HUES64 (cell line): ENCODE measurements at regions not wholly inside any gene's neighbourhood (a gene's known extent, or its start where the extent isn't known, plus 50 kb on each side); places are given as distances from the start of the nearest gene placed in this dataset.

Experiments
- H3K27ac ChIP-seq: 2 replicates; pipeline ENCODE4 v1.7.0; 2013; ENCODE audit warnings: low read depth, low read length, inconsistent platforms
- H3K27me3 ChIP-seq: 2 replicates; pipeline ENCODE4 v1.6.1; 2013; ENCODE audit warnings: mild to moderate bottlenecking, low read length; ENCODE audit not compliant: insufficient read depth
- H3K36me3 ChIP-seq: 2 replicates; pipeline ENCODE4 v1.6.1; 2013; ENCODE audit warnings: mild to moderate bottlenecking, low read length; ENCODE audit not compliant: insufficient read depth
- H3K4me1 ChIP-seq: 2 replicates; pipeline ENCODE4 v1.6.1; 2013; ENCODE audit warnings: mild to moderate bottlenecking, low read length, moderate library complexity; ENCODE audit not compliant: insufficient read depth
- H3K4me3 ChIP-seq: 2 replicates; pipeline ENCODE4 v1.5.1; 2013; ENCODE audit warnings: mild to moderate bottlenecking, low read length, moderate library complexity
- H3K9ac ChIP-seq: 2 replicates; pipeline ENCODE4 v1.6.1; 2013; ENCODE audit warnings: mild to moderate bottlenecking, low read depth, low read length
- H3K9me3 ChIP-seq: 2 replicates; pipeline ENCODE4 v1.6.1; 2013; ENCODE audit warnings: low read depth, low read length; ENCODE audit not compliant: insufficient read depth
- WGBS: fragments of 150-250, 120-280 bp; methylation state at CpG from one replicate; pipeline ENCODE4 v1.1.7; 2013; ENCODE audit warnings: missing lambda C conversion rate; 5-methylcytosine and 5-hydroxymethylcytosine counted together

DNA sequence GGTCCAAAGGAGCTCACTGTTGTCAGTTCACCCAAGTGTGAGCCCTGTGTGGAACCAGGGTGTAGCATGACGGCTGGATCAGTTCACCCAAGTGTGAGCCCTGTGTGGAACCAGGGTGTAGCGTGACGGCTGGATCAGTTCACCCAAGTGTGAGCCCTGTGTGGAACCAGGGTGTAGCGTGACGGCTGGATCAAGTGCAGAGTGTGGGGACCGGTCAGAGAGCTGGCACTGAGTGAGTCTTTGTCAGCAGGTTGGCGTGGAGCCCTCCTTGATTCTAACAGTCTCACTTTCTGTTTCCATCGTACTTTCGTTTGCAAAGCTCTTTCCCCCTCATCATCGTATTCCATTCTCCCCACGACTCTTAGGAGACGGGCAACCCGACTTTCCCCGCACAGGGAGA is 57.9 kb upstream of the DLG1 start:
- Histone ChIP-seq H3K9me3 (peaks cover 26% of the 10 kb centered on the region), H3K27ac (no peak overlapping the region), H3K4me1 (peaks cover 15% of the 10 kb centered on the region; the same call in 1 of the 2 replicates), H3K27me3 (no peaks in the 10 kb centered on the region), H3K36me3 (no peaks in the 10 kb centered on the region), H3K9ac (no peak overlapping the region), H3K4me3 (no peak overlapping the region)
- WGBS, result 95% methylated on average over 14 of the region's 14 CpGs

DNA sequence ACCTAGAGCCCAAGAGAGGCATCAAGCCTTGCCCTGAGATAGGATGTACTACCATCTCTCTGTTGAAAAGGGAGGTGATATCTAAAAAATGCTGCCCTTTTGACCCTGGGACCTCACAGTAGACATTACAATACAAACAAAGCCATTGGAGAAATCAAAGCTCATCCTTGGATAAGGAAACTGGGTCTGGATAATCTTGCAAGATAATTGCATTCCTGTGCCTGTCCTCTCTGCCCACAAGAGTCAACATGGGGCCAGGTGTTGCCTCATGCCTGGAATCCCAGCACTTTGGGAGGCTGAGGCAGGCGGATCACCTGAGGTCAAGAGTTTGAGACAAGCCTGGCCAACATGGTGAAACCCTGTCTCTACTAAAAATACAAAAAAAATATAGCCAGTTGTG is 57.3 kb upstream of the DLG1 start:
- Histone ChIP-seq H3K36me3 (no peaks in the 10 kb centered on the region), H3K9ac (no peak overlapping the region)
- 86% methylated on average over 1 of the region's 1 CpG for WGBS

DNA sequence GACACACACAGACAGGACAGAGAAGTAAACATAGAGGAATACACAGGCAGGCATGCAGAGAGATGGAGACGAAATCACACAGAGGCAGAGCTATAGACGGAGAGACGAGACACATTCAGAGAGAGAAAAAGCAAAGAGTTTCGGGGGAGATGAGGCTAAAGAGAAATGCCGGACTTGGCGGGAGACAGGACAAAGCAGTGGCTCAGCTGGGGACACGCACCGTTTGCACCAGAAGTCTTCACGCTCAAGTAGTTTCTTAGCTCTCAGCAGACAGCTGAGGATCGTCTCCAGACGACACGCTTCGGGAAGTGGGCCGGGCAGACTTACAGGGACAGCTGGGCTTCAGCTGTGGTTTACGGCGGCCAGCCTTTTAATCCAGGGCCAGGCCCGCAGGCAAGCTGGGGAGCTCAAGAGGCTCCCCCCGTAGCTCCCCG is 56.2 kb upstream of the DLG1 start:
- Histone ChIP-seq H3K27me3 (no peaks in the 10 kb centered on the region), H3K9ac (no peak overlapping the region; the same call in 1 of the 2 replicates), H3K36me3 (no peaks in the 10 kb centered on the region), H3K9me3 (peaks cover 9% of the 10 kb centered on the region), H3K4me3 (no peak overlapping the region), H3K27ac (no peak overlapping the region), H3K4me1 (peaks cover 18% of the 10 kb centered on the region; the same call in 1 of the 2 replicates)
- WGBS, result 74% methylated on average over 19 of the region's 19 CpGs

More for the DNA sequence above, 57.3 kb upstream of the DLG1 start:
- H3K27ac ChIP-seq, result no peak overlapping the region
- H3K4me1 ChIP-seq, result peaks cover 15% of the 10 kb centered on the region; the same call in 1 of the 2 replicates
- no peak overlapping the region for H3K4me3 ChIP-seq
- no peaks in the 10 kb centered on the region for H3K27me3 ChIP-seq
- peaks cover 21% of the 10 kb centered on the region for H3K9me3 ChIP-seq

DNA sequence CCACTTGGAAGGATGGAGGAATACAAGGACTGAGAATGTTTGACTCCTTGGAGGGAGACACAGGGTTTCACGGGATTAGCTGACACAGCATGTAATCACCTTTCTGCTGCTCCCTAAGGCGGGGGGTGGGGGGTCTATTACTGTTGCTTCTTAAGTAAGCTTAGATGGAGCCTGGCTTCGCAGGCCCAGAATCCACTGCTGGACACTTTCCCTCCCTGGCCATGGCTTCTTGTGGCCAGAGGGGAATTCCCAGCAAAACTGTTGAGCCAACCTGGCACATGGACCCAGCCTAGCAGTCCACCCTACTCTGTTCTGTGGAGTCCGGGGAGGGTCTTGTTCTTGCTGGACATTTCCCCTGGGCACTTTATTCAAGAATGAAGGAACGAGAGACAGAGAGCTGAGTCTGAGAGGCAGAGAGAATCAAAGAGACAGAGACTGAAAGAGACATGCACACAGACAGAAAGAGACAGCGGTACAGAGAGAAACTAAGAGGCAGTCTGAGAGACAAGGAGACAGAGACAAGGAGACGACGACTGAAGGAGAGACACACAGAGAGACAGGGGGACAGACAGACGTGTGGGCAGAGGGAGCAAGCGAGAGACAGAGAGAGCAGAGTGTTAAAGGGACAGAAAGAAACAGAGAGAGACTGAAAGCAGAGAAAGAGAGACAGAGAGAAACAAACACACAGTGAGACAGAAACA is 55.6 kb upstream of the DLG1 start:
- H3K27ac ChIP-seq, result no peak overlapping the region
- no peak overlapping the region for H3K4me3 ChIP-seq
- H3K27me3 ChIP-seq, result no peaks in the 10 kb centered on the region
- 80% methylated on average over 10 of the region's 10 CpGs for WGBS
- H3K9me3 ChIP-seq, result peaks cover 4% of the 10 kb centered on the region
- no peaks in the 10 kb centered on the region for H3K36me3 ChIP-seq
- no peak overlapping the region for H3K9ac ChIP-seq
- peaks cover 21% of the 10 kb centered on the region; the same call in 1 of the 2 replicates for H3K4me1 ChIP-seq

DNA sequence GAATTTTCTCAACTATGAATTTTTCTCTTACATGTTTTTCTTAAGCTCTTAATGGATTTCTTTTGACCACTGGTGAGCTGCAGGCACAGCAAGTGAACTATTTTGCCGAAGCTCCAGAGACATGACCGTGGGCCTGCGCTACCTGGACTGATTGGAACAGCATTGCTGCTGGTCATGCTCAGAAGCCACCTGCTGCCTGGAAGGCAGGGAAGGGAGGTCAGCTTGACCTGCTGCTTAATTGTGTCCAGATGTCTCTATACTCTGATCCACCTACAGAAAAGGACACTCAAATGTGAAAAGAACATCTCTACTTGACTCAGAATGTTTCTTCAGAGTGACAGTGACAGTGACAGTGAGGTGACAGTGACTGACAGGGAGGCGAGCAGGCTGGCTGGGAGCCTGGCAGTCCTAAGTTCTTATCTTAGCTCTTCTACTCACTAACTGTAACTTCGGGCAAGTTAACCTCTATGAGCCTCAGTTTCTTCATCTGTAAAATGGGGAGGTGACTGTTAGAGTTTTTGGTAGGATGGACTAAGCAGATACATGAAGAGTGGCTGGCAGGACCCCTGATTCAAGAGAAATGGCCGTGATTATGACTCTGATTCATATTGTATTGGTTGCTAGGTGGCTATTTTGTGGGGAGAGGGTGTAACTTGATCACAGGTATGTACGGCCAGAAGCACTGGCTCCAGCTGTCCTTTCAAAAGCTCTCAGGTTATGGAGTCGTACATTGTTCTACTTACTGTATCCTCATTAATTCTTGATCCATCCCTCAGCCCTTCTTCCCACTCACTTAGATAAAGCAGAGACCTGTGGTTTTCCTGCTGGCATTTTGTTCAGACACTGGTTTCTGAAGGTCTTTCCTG is 54.8 kb upstream of the DLG1 start:
- WGBS, result 78% methylated on average over 8 of the region's 8 CpGs
- Histone ChIP-seq H3K9me3 (no peaks in the 10 kb centered on the region), H3K9ac (no peak overlapping the region), H3K4me3 (no peak overlapping the region), H3K27ac (no peak overlapping the region), H3K36me3 (no peaks in the 10 kb centered on the region), H3K27me3 (no peaks in the 10 kb centered on the region), H3K4me1 (peaks cover 21% of the 10 kb centered on the region; the same call in 1 of the 2 replicates)

DNA sequence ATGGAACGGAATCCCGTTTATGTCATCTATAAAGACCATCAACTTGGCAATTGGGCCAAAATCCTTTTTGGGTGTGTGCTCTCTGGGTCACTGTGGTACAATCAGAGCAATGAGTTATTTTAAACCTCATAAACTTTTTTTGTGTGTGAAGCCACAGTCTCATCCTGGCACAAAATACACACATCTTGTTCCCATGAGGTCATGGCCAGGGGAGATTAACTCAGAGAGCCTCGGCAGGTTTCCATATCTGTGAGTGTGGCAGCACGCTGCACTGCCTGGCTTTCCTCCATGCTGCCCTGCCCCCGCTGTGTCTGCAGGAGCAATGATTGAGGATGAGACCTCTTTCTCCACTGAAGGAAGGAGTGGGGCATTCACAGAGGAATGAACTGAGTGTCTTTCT is 54.0 kb upstream of the DLG1 start:
- H3K27me3 ChIP-seq, result no peaks in the 10 kb centered on the region
- 86% methylated on average over 5 of the region's 5 CpGs for WGBS
- H3K36me3 ChIP-seq, result no peaks in the 10 kb centered on the region
- H3K9me3 ChIP-seq, result no peaks in the 10 kb centered on the region
- no peak overlapping the region for H3K27ac ChIP-seq
- no peak overlapping the region for H3K9ac ChIP-seq
- peaks cover 21% of the 10 kb centered on the region; the same call in 1 of the 2 replicates for H3K4me1 ChIP-seq
- no peak overlapping the region for H3K4me3 ChIP-seq

DNA sequence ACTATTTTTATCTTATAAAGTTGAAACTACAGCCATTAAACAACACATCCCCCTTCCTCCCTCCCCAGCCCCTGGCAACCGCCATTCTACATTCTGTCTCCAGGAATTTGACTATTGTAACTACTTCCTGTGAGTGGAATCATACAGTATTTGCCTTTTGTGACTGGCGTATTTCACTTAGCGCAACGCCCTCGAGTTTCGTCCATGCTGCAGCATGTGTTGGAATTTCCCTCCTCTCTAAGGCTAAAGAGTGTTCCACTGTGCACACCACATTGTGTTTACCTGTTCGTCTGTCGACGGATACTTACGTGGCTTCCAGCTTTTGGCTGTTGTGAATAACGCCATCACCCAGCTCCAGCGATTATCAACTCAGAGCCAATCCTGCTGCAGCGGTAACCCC is 52.0 kb upstream of the DLG1 start:
- WGBS, result 98% methylated on average over 12 of the region's 13 CpGs

GRCh38 chr3:197349368-197349767 is 51.0 kb upstream of the DLG1 start:
- Histone ChIP-seq H3K27me3 (no peaks in the 10 kb centered on the region), H3K9me3 (no peaks in the 10 kb centered on the region), H3K4me1 (peaks cover 11% of the 10 kb centered on the region; the same call in 1 of the 2 replicates), H3K4me3 (no peak overlapping the region), H3K27ac (no peak overlapping the region), H3K36me3 (no peaks in the 10 kb centered on the region), H3K9ac (no peak overlapping the region)
- 62% methylated on average over 7 of the region's 8 CpGs for WGBS

More for the DNA sequence above, 52.0 kb upstream of the DLG1 start:
- no peaks in the 10 kb centered on the region for H3K9me3 ChIP-seq
- no peak overlapping the region for H3K4me3 ChIP-seq
- H3K9ac ChIP-seq, result no peak overlapping the region
- H3K4me1 ChIP-seq, result peaks cover 21% of the 10 kb centered on the region; the same call in 1 of the 2 replicates
- H3K36me3 ChIP-seq, result no peaks in the 10 kb centered on the region
- H3K27ac ChIP-seq, result no peak overlapping the region
- no peaks in the 10 kb centered on the region for H3K27me3 ChIP-seq
